ENCODE measurements at regions not wholly inside any gene's neighbourhood (a gene's known extent, or its start where the extent isn't known, plus 50 kb on each side); places are given as distances from the start of the nearest gene placed in this dataset.
A peak's percentile ranks its signal among the peaks of the same experiment; 100 is the strongest.

- H3K9ac ChIP-seq (ENCODE audit: low read length): no peak overlapping the region
- no peaks in the 10 kb centered on the region for H3K36me3 ChIP-seq (ENCODE audit: control insufficient read depth, insufficient read depth, low read length, severe bottlenecking)
- H3K27me3 ChIP-seq (replicated peaks; ENCODE audit: control insufficient read depth, insufficient read depth, low read length): no peaks in the 10 kb centered on the region
- H3K4me3 ChIP-seq (ENCODE audit: low read length): no peak overlapping the region
- peaks cover 4% of the 10 kb centered on the region for H3K9me3 ChIP-seq (ENCODE audit: control insufficient read depth, low read length)
- DNase-seq (ENCODE audit: low read depth): no peak
- H3K4me1 ChIP-seq (ENCODE audit: control insufficient read depth, insufficient read depth, low read length): peaks cover 25% of the 10 kb centered on the region
These were observed 64.8 kb upstream of the PLEKHG3 start for GRCh38 chr14:64639340-64639821.

GRCh38 chr14:64640839-64641238 is 63.4 kb upstream of the PLEKHG3 start:
- H3K4me3 ChIP-seq (ENCODE audit: low read length): no peak overlapping the region

DNA sequence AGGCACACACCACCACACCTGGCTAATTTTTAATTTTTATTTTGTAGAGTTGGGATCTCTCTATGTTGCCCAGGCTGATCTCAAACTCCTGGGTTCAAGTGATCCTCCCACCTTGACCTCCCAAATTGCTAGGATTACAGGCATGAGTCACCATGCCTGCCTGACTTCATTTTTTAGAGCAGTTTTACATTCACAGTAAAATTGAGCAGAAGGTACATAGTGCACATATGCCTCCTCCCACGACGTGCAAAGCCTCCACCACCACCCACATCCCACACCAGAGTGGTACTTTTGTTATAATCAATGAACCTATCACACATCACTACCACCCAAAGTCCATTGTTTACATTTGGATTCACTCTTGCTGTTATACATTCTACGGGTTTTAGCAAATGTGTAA is 62.5 kb upstream of the PLEKHG3 start:
- DNase-seq (ENCODE audit: low read depth): no peak
- H3K4me1 ChIP-seq (ENCODE audit: control insufficient read depth, insufficient read depth, low read length): peaks cover 42% of the 10 kb centered on the region
- no peaks in the 10 kb centered on the region for H3K27me3 ChIP-seq (replicated peaks; ENCODE audit: control insufficient read depth, insufficient read depth, low read length)
- H3K36me3 ChIP-seq (ENCODE audit: control insufficient read depth, insufficient read depth, low read length, severe bottlenecking): no peaks in the 10 kb centered on the region
- peaks cover 4% of the 10 kb centered on the region for H3K9me3 ChIP-seq (ENCODE audit: control insufficient read depth, low read length)
- H3K4me3 ChIP-seq (ENCODE audit: low read length): no peak overlapping the region
- no peak overlapping the region for H3K9ac ChIP-seq (ENCODE audit: low read length)

More at GRCh38 chr14:64640839-64641238, 63.4 kb upstream of the PLEKHG3 start:
- no peak for DNase-seq (ENCODE audit: low read depth)
- Histone ChIP-seq H3K27me3 (replicated peaks; ENCODE audit: control insufficient read depth, insufficient read depth, low read length) (no peaks in the 10 kb centered on the region), H3K9me3 (ENCODE audit: control insufficient read depth, low read length) (peaks cover 4% of the 10 kb centered on the region), H3K4me1 (ENCODE audit: control insufficient read depth, insufficient read depth, low read length) (peaks cover 36% of the 10 kb centered on the region), H3K36me3 (ENCODE audit: control insufficient read depth, insufficient read depth, low read length, severe bottlenecking) (no peaks in the 10 kb centered on the region), H3K9ac (ENCODE audit: low read length) (no peak overlapping the region)

GRCh38 chr14:64643709-64644108 is 60.5 kb upstream of the PLEKHG3 start:
- H3K4me3 ChIP-seq (ENCODE audit: low read length): no peak overlapping the region
- peaks cover 4% of the 10 kb centered on the region for H3K9me3 ChIP-seq (ENCODE audit: control insufficient read depth, low read length)
- peaks cover 29% of the 10 kb centered on the region for H3K4me1 ChIP-seq (ENCODE audit: control insufficient read depth, insufficient read depth, low read length)

DNA sequence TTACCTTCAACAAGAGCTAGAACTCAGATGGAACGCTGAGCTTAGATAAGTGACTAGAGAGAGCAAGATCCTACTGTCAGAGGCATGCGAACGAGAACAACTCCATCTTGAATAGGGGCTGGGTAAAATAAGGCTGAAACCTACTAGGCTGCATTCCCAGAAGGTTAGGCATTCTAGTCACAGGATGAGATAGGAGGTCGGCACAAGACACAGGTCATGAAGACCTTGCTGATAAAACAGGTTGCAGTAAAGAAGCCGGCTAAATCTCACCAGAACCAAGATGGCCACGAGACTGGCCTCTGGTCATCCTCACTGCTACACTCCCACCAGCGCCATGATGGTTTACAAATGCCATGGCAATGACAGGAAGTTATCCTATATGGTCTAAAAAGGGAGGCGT is 59.6 kb upstream of the PLEKHG3 start:
- no peaks in the 10 kb centered on the region for H3K27me3 ChIP-seq (replicated peaks; ENCODE audit: control insufficient read depth, insufficient read depth, low read length)
- peak overlapping the region; percentile 39 for H3K4me3 ChIP-seq (ENCODE audit: low read length)
- peaks cover 4% of the 10 kb centered on the region for H3K9me3 ChIP-seq (ENCODE audit: control insufficient read depth, low read length)
- no peak for DNase-seq (ENCODE audit: low read depth)
- H3K4me1 ChIP-seq (ENCODE audit: control insufficient read depth, insufficient read depth, low read length): peaks cover 33% of the 10 kb centered on the region
- peak overlapping the region; percentile 80 for H3K9ac ChIP-seq (ENCODE audit: low read length)
- no peaks in the 10 kb centered on the region for H3K36me3 ChIP-seq (ENCODE audit: control insufficient read depth, insufficient read depth, low read length, severe bottlenecking)

More at GRCh38 chr14:64643709-64644108, 60.5 kb upstream of the PLEKHG3 start:
- Histone ChIP-seq H3K27me3 (replicated peaks; ENCODE audit: control insufficient read depth, insufficient read depth, low read length) (no peaks in the 10 kb centered on the region), H3K36me3 (ENCODE audit: control insufficient read depth, insufficient read depth, low read length, severe bottlenecking) (no peaks in the 10 kb centered on the region), H3K9ac (ENCODE audit: low read length) (no peak overlapping the region)
- DNase-seq (ENCODE audit: low read depth): no peak

- peaks cover 36% of the 10 kb centered on the region for H3K4me1 ChIP-seq (ENCODE audit: control insufficient read depth, insufficient read depth, low read length)
- peak; percentile 91 for DNase-seq (ENCODE audit: low read depth)
- H3K36me3 ChIP-seq (ENCODE audit: control insufficient read depth, insufficient read depth, low read length, severe bottlenecking): no peaks in the 10 kb centered on the region
- H3K9ac ChIP-seq (ENCODE audit: low read length): peak overlapping the region; percentile 80
- peak overlapping the region; percentile 44 for H3K4me3 ChIP-seq (ENCODE audit: low read length)
- no peaks in the 10 kb centered on the region for H3K27me3 ChIP-seq (replicated peaks; ENCODE audit: control insufficient read depth, insufficient read depth, low read length)
- peaks cover 4% of the 10 kb centered on the region for H3K9me3 ChIP-seq (ENCODE audit: control insufficient read depth, low read length)
These were observed 58.9 kb upstream of the PLEKHG3 start for GRCh38 chr14:64645220-64645892.

- no peaks in the 10 kb centered on the region for H3K27me3 ChIP-seq (replicated peaks; ENCODE audit: control insufficient read depth, insufficient read depth, low read length)
- peak; percentile 86 for DNase-seq (ENCODE audit: low read depth)
These were observed 58.1 kb upstream of the PLEKHG3 start for GRCh38 chr14:64646103-64646502.

GRCh38 chr14:64649383-64649998 is 54.7 kb upstream of the PLEKHG3 start:
- DNase-seq (ENCODE audit: low read depth): peak; percentile 30

More at GRCh38 chr14:64646103-64646502, 58.1 kb upstream of the PLEKHG3 start:
- no peaks in the 10 kb centered on the region for H3K36me3 ChIP-seq (ENCODE audit: control insufficient read depth, insufficient read depth, low read length, severe bottlenecking)
- peak overlapping the region; percentile 44 for H3K4me3 ChIP-seq (ENCODE audit: low read length)
- peak overlapping the region; percentile 80 for H3K9ac ChIP-seq (ENCODE audit: low read length)
- H3K9me3 ChIP-seq (ENCODE audit: control insufficient read depth, low read length): peaks cover 4% of the 10 kb centered on the region
- peaks cover 36% of the 10 kb centered on the region for H3K4me1 ChIP-seq (ENCODE audit: control insufficient read depth, insufficient read depth, low read length)

DNA sequence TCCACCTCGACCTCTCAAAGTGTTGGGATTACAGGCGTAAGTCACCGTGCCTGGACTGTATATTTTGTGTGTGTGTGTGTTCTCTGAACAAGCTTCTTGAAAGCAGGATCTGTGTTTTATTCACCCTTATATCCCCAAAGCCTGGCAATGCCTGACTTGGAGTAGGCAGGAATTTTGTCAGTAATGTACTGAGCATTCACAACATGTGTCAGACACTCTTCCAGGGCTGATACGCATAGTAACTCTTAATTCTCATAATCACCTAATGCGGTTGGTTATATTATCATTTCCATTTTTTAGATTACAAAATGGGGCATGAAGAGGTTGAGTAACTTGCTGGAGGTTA is 50.4 kb upstream of the PLEKHG3 start:
- no peak overlapping the region for H3K9ac ChIP-seq (ENCODE audit: low read length)
- DNase-seq (ENCODE audit: low read depth): no peak
- no peaks in the 10 kb centered on the region for H3K36me3 ChIP-seq (ENCODE audit: control insufficient read depth, insufficient read depth, low read length, severe bottlenecking)
- no peak overlapping the region for H3K4me3 ChIP-seq (ENCODE audit: low read length)
- H3K4me1 ChIP-seq (ENCODE audit: control insufficient read depth, insufficient read depth, low read length): peaks cover 35% of the 10 kb centered on the region
- no peaks in the 10 kb centered on the region for H3K27me3 ChIP-seq (replicated peaks; ENCODE audit: control insufficient read depth, insufficient read depth, low read length)
- H3K9me3 ChIP-seq (ENCODE audit: control insufficient read depth, low read length): no peaks in the 10 kb centered on the region

More at GRCh38 chr14:64649383-64649998, 54.7 kb upstream of the PLEKHG3 start:
- Histone ChIP-seq H3K4me3 (ENCODE audit: low read length) (no peak overlapping the region), H3K36me3 (ENCODE audit: control insufficient read depth, insufficient read depth, low read length, severe bottlenecking) (no peaks in the 10 kb centered on the region), H3K9me3 (ENCODE audit: control insufficient read depth, low read length) (no peaks in the 10 kb centered on the region), H3K9ac (ENCODE audit: low read length) (no peak overlapping the region), H3K27me3 (replicated peaks; ENCODE audit: control insufficient read depth, insufficient read depth, low read length) (no peaks in the 10 kb centered on the region), H3K4me1 (ENCODE audit: control insufficient read depth, insufficient read depth, low read length) (peaks cover 46% of the 10 kb centered on the region)

- Histone ChIP-seq H3K36me3 (ENCODE audit: control insufficient read depth, insufficient read depth, low read length, severe bottlenecking) (no peaks in the 10 kb centered on the region), H3K9me3 (ENCODE audit: control insufficient read depth, low read length) (no peaks in the 10 kb centered on the region), H3K4me1 (ENCODE audit: control insufficient read depth, insufficient read depth, low read length) (peaks cover 33% of the 10 kb centered on the region), H3K27me3 (replicated peaks; ENCODE audit: control insufficient read depth, insufficient read depth, low read length) (no peaks in the 10 kb centered on the region), H3K4me3 (ENCODE audit: low read length) (peak overlapping the region; percentile 2), H3K9ac (ENCODE audit: low read length) (peak overlapping the region; percentile 1)
- DNase-seq (ENCODE audit: low read depth): peak; percentile 79
These were observed 49.9 kb upstream of the PLEKHG3 start for GRCh38 chr14:64654246-64654900.
